ENCODE measurements at regions not wholly inside any gene's neighbourhood (a gene's known extent, or its start where the extent isn't known, plus 50 kb on each side); places are given as distances from the start of the nearest gene placed in this dataset.

GRCh38 chr5:160961038-160961437, 109.0 kb upstream of the ATP10B start:
- no TSS peak for BruUV-seq (replicated peaks)
- intact Hi-C loops (cut with micrococcal nuclease; ENCODE audit: unreplicated experiment) = loop anchor here (10.0 kb wide), 1 partner anchor 526 kb away; no protein-coding TSS in a partner anchor
- H3K9ac ChIP-seq (ENCODE audit: control insufficient read depth, insufficient read depth, low read length) = no peak overlapping the region
- H3K79me2 ChIP-seq (ENCODE audit: control insufficient read depth, insufficient read depth, low read length) = no peaks in the 10 kb centered on the region
- ATAC-seq = peak; percentile 31; the same call in 1 of the 3 replicates
- no peaks in the 10 kb centered on the region for H3K27me3 ChIP-seq (replicated peaks in 1 of 2; ENCODE audit: control insufficient read depth in 2 of 2, insufficient read depth in 2 of 2, low read length in 1 of 2)
- RAD21 ChIA-PET (ENCODE audit: unreplicated experiment) = interaction anchor here (0.8 to 1.9 kb wide), 2 partner anchors 118 to 520 kb away, joined by 3 to 5 read pairs; no protein-coding TSS in a partner anchor
- no peak overlapping the region for H3K4me2 ChIP-seq (ENCODE audit: control insufficient read depth, insufficient read depth)
- FAIRE-seq = no peak
- in situ Hi-C loops (cut with MboI) = no loop called here
- POLR2A ChIA-PET = no interaction called here
- 0 out of 2 replicates have a peak, but pooled peaks have one; percentile 31 for TF ChIP-seq RAD51 (IDR thresholded peaks at IDR 0.05)
- no peak for TF ChIP-seq ZBTB11 (CRISPR knock-in tag; IDR thresholded peaks at IDR 0.05)
- TF ChIP-seq BHLHE40 (IDR thresholded peaks at IDR 0.05; ENCODE audit: borderline replicate concordance in 1 of 2, low read depth in 2 of 2, low read length in 1 of 2) = peak in 1 of 2 experiments; percentile 54; a peak in 2 of 4 replicates
- H3K36me3 ChIP-seq (ENCODE audit: control insufficient read depth in 2 of 2, insufficient read depth in 2 of 2, low read length in 1 of 2) = no peaks in the 10 kb centered on the region
- no peaks in the 10 kb centered on the region for H4K20me1 ChIP-seq (ENCODE audit: control insufficient read depth, insufficient read depth)
- H3K27ac ChIP-seq (ENCODE audit: control insufficient read depth, insufficient read depth) = no peak overlapping the region
- CTCF ChIA-PET = no interaction called here
- no peak overlapping the region for H2AFZ ChIP-seq (ENCODE audit: control insufficient read depth, low read depth, low read length)
- no peaks in the 10 kb centered on the region; the same call in 1 of the 2 replicates for H3K4me1 ChIP-seq (ENCODE audit: control insufficient read depth, insufficient read depth, low read length)
- H3K9me3 ChIP-seq (replicated peaks; ENCODE audit: control insufficient read depth, insufficient read depth, low read length) = no peaks in the 10 kb centered on the region
- SMC1A ChIA-PET (ENCODE audit: uncharacterized antibody, unreplicated experiment) = no interaction called here
- DNase-seq (ENCODE audit: low read depth, low spot score) = no peak
- WGBS (ENCODE audit: insufficient coverage, insufficient replicate concordance, low lambda C conversion rate, missing lambda C conversion rate) = 0% methylated on average over 1 of the region's 1 CpG
- H3K4me3 ChIP-seq = no peak overlapping the region

GRCh38 chr5:160960592-160960991, 108.6 kb upstream of the ATP10B start:
- CTCF ChIA-PET = no interaction called here
- in situ Hi-C loops (cut with MboI) = no loop called here
- H3K9me3 ChIP-seq (replicated peaks; ENCODE audit: control insufficient read depth, insufficient read depth, low read length) = no peaks in the 10 kb centered on the region
- no peak overlapping the region for H3K27ac ChIP-seq (ENCODE audit: control insufficient read depth, insufficient read depth)
- H4K20me1 ChIP-seq (ENCODE audit: control insufficient read depth, insufficient read depth) = no peaks in the 10 kb centered on the region
- H3K27me3 ChIP-seq (replicated peaks in 1 of 2; ENCODE audit: control insufficient read depth in 2 of 2, insufficient read depth in 2 of 2, low read length in 1 of 2) = no peaks in the 10 kb centered on the region
- no peak overlapping the region for H2AFZ ChIP-seq (ENCODE audit: control insufficient read depth, low read depth, low read length)
- SMC1A ChIA-PET (ENCODE audit: uncharacterized antibody, unreplicated experiment) = no interaction called here
- RAD21 ChIA-PET (ENCODE audit: unreplicated experiment) = interaction anchor here (0.8 to 1.9 kb wide), 4 partner anchors 117 to 520 kb away, joined by 3 to 5 read pairs (median 3); no protein-coding TSS in a partner anchor
- no peaks in the 10 kb centered on the region for H3K36me3 ChIP-seq (ENCODE audit: control insufficient read depth in 2 of 2, insufficient read depth in 2 of 2, low read length in 1 of 2)
- H3K9ac ChIP-seq (ENCODE audit: control insufficient read depth, insufficient read depth, low read length) = no peak overlapping the region
- ATAC-seq (no peak), FAIRE-seq (no peak), DNase-seq (ENCODE audit: low read depth, low spot score) (no peak)
- intact Hi-C loops (cut with micrococcal nuclease; ENCODE audit: unreplicated experiment) = loop anchor here (10.0 kb wide), 1 partner anchor 526 kb away; no protein-coding TSS in a partner anchor
- H3K4me3 ChIP-seq = no peak overlapping the region
- H3K79me2 ChIP-seq (ENCODE audit: control insufficient read depth, insufficient read depth, low read length) = no peaks in the 10 kb centered on the region
- TF ChIP-seq SMAD5 (IDR thresholded peaks at IDR 0.05; ENCODE audit: low read depth) (no peak), MEF2A (IDR thresholded peaks at IDR 0.05; ENCODE audit: insufficient read depth, low read depth, low read length) (no peak)
- TF ChIP-seq, protein P1, sequence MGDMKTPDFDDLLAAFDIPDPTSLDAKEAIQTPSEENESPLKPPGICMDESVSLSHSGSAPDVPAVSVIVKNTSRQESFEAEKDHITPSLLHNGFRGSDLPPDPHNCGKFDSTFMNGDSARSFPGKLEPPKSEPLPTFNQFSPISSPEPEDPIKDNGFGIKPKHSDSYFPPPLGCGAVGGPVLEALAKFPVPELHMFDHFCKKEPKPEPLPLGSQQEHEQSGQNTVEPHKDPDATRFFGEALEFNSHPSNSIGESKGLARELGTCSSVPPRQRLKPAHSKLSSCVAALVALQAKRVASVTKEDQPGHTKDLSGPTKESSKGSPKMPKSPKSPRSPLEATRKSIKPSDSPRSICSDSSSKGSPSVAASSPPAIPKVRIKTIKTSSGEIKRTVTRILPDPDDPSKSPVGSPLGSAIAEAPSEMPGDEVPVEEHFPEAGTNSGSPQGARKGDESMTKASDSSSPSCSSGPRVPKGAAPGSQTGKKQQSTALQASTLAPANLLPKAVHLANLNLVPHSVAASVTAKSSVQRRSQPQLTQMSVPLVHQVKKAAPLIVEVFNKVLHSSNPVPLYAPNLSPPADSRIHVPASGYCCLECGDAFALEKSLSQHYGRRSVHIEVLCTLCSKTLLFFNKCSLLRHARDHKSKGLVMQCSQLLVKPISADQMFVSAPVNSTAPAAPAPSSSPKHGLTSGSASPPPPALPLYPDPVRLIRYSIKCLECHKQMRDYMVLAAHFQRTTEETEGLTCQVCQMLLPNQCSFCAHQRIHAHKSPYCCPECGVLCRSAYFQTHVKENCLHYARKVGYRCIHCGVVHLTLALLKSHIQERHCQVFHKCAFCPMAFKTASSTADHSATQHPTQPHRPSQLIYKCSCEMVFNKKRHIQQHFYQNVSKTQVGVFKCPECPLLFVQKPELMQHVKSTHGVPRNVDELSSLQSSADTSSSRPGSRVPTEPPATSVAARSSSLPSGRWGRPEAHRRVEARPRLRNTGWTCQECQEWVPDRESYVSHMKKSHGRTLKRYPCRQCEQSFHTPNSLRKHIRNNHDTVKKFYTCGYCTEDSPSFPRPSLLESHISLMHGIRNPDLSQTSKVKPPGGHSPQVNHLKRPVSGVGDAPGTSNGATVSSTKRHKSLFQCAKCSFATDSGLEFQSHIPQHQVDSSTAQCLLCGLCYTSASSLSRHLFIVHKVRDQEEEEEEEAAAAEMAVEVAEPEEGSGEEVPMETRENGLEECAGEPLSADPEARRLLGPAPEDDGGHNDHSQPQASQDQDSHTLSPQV (IDR thresholded peaks at IDR 0.05) = no peak
- H3K4me2 ChIP-seq (ENCODE audit: control insufficient read depth, insufficient read depth) = no peak overlapping the region
- POLR2A ChIA-PET = no interaction called here
- BruUV-seq (replicated peaks) = no TSS peak
- no peaks in the 10 kb centered on the region; the same call in 1 of the 2 replicates for H3K4me1 ChIP-seq (ENCODE audit: control insufficient read depth, insufficient read depth, low read length)
- WGBS (ENCODE audit: insufficient coverage, insufficient replicate concordance, low lambda C conversion rate, missing lambda C conversion rate) = 0% methylated on average over 2 of the region's 2 CpGs

Data from GM12878 (cell line).